SK-N-SH (cell line): ENCODE measurements at regions not wholly inside any gene's neighbourhood (a gene's known extent, or its start where the extent isn't known, plus 50 kb on each side); places are given as distances from the start of the nearest gene placed in this dataset.

Experiments used
- CTCF ChIA-PET: fragments of 300-600, 350-600 bp; formaldehyde crosslinking; extraction: SDS; loops from one replicate; lab custom pipeline; 2021; lab: Yijun Ruan, JAX
- POLR2A ChIA-PET: fragments of 350-600 bp; sonication (Branson Sonifier 250); formaldehyde crosslinking; extraction: SDS; loops from one replicate; lab custom pipeline; 2020; ENCODE audit warnings: antibody characterized with exemption, inconsistent platforms; lab: Yijun Ruan, JAX
- DNase-seq: peaks from one replicate; pipeline ENCODE4 v3.0.0; 2012
- H2AFZ ChIP-seq: fragments of 200-600 bp; sonication (generic); 2 replicates; pipeline ENCODE4 v1.8.1; 2016; ENCODE audit warnings: antibody characterized with exemption, mild to moderate bottlenecking, low read depth
- H3F3A ChIP-seq: fragments of 200-600 bp; sonication (generic); replicated peaks from 2 replicates; pipeline ENCODE3; 2016; ENCODE audit warnings: antibody characterized with exemption, mild to moderate bottlenecking; ENCODE audit not compliant: insufficient read depth
- H3K27ac ChIP-seq, 2 experiments: fragments of 200-500 bp in 1 of 2; fragments of 200-600 bp in 1 of 2; sonication (Bioruptor generic) in 1 of 2; sonication (generic), shearing (Covaris generic) in 1 of 2; 2 replicates each; pipeline versions ENCODE4 v1.5.1 to v1.6.1; 2014 to 2016; ENCODE audit warnings: low read depth in 2 of 2, inconsistent platforms in 1 of 2, low read length in 1 of 2, mild to moderate bottlenecking in 1 of 2, mixed read lengths in 1 of 2
- H3K27me3 ChIP-seq: fragments of 200-600 bp; sonication (generic), shearing (Covaris generic); 2 replicates; pipeline ENCODE4 v1.6.1; 2016; ENCODE audit warnings: mixed run types; ENCODE audit not compliant: insufficient read depth
- H3K36me3 ChIP-seq, 2 experiments: fragments of 200-500 bp in 1 of 2; fragments of 200-600 bp in 1 of 2; sonication (Bioruptor generic) in 1 of 2; sonication (generic) in 1 of 2; replicated peaks in 1 of 2; 2 replicates each; pipeline versions ENCODE3 to v1.5.1; 2014 to 2016; ENCODE audit warnings: low read length in 1 of 2, mild to moderate bottlenecking in 1 of 2; ENCODE audit not compliant: insufficient read depth in 2 of 2, control insufficient read depth in 1 of 2
- H3K4me1 ChIP-seq, 2 experiments: fragments of 200-500 bp in 1 of 2; fragments of 200-600 bp in 1 of 2; sonication (Bioruptor generic) in 1 of 2; sonication (generic), shearing (Covaris generic) in 1 of 2; 2 replicates each; pipeline versions ENCODE4 v1.5.1 to v1.6.1; 2014 to 2016; ENCODE audit warnings: low read depth in 1 of 2, low read length in 1 of 2, mixed run types in 1 of 2; ENCODE audit not compliant: insufficient read depth in 2 of 2, control insufficient read depth in 1 of 2
- H3K4me2 ChIP-seq: fragments of 200-600 bp; sonication (generic), shearing (Covaris generic); 2 replicates; pipeline ENCODE4 v1.6.1; 2017; ENCODE audit warnings: mixed run types
- H3K4me3 ChIP-seq, 2 experiments: fragments of 200-500 bp in 1 of 2; fragments of 200-600 bp in 1 of 2; sonication (Bioruptor generic) in 1 of 2; sonication (generic), shearing (Covaris generic) in 1 of 2; 2 replicates each; pipeline versions ENCODE4 v1.5.1 to v1.8.1; 2014 to 2016; ENCODE audit warnings: low read depth in 2 of 2, inconsistent platforms in 1 of 2, low read length in 1 of 2, mild to moderate bottlenecking in 1 of 2, mixed read lengths in 1 of 2, moderate library complexity in 1 of 2
- H3K79me2 ChIP-seq: fragments of 200-600 bp; sonication (generic); 2 replicates; pipeline ENCODE4 v1.8.1; 2017; ENCODE audit warnings: mild to moderate bottlenecking; ENCODE audit not compliant: insufficient read depth
- H3K9ac ChIP-seq: fragments of 200-600 bp; sonication (generic); 2 replicates; pipeline ENCODE4 v1.6.1; 2017; ENCODE audit warnings: mixed run types
- H3K9me2 ChIP-seq: fragments of 200-600 bp; sonication (generic); 2 replicates; pipeline ENCODE4 v1.6.1; 2017; ENCODE audit warnings: mixed run types
- H3K9me3 ChIP-seq: fragments of 200-600 bp; sonication (generic); 2 replicates; pipeline ENCODE4 v1.6.1; 2017; ENCODE audit warnings: mixed run types, mild to moderate bottlenecking, moderate library complexity
- H4K20me1 ChIP-seq: fragments of 200-600 bp; sonication (generic); 2 replicates; pipeline ENCODE4 v1.6.1; 2017; ENCODE audit warnings: mild to moderate bottlenecking, mixed run types; ENCODE audit not compliant: insufficient read depth
- CTCF ChIP-seq: fragments of 200-600 bp; sonication (generic); IDR thresholded peaks from 2 replicates; pipeline ENCODE4 v1.6.1; 2017; ENCODE audit warnings: antibody characterized with exemption, mild to moderate bottlenecking, moderate library complexity
- EZH2phosphoT487 ChIP-seq: fragments of 200-600 bp; sonication (generic); IDR thresholded peaks from 2 replicates; pipeline ENCODE4 v1.6.1; 2017; ENCODE audit warnings: low read depth, mixed run types, mild to moderate bottlenecking, antibody characterized with exemption, moderate library complexity, borderline replicate concordance
- FOSL2 ChIP-seq: IDR thresholded peaks from 2 replicates; pipeline ENCODE4 v1.4.0; 2012; ENCODE audit warnings: low read depth, mild to moderate bottlenecking, moderate library complexity, borderline replicate concordance
- GABPA ChIP-seq: IDR thresholded peaks from 2 replicates; pipeline ENCODE4 v1.4.0; 2012; ENCODE audit warnings: low read depth, mild to moderate bottlenecking
- IRF3 ChIP-seq: fragments of 150-350 bp; IDR thresholded peaks from 2 replicates; pipeline ENCODE4 v1.6.1; 2016; ENCODE audit warnings: mild to moderate bottlenecking, low read depth, low read length
- JUND ChIP-seq: IDR thresholded peaks from 2 replicates; pipeline ENCODE4 v1.4.0; 2012
- NRF1 ChIP-seq: IDR thresholded peaks from 2 replicates; pipeline ENCODE4 v1.6.1; 2012; ENCODE audit warnings: low read depth, mild to moderate bottlenecking, low read length
- PBX3 ChIP-seq: IDR thresholded peaks from 2 replicates; pipeline ENCODE4; 2012
- RCOR1 ChIP-seq: fragments of 150-350 bp; IDR thresholded peaks from 2 replicates; pipeline ENCODE4 v1.6.1; 2017; ENCODE audit warnings: antibody characterized with exemption, low read length
- RFX5 ChIP-seq: IDR thresholded peaks from 2 replicates; pipeline ENCODE4 v1.6.1; 2012; ENCODE audit warnings: mild to moderate bottlenecking, improper control_type of control experiment, low read length
- SMC3 ChIP-seq: IDR thresholded peaks from 2 replicates; pipeline ENCODE4 v1.6.1; 2012; ENCODE audit warnings: low read depth, low read length, improper control_type of control experiment
- TCF12 ChIP-seq: IDR thresholded peaks from 2 replicates; pipeline ENCODE4 v1.4.0; 2012
- TEAD4 ChIP-seq: IDR thresholded peaks from 2 replicates; pipeline ENCODE4 v1.4.0; 2012; ENCODE audit warnings: mild to moderate bottlenecking, borderline replicate concordance; ENCODE audit not compliant: insufficient read depth
- YY1 ChIP-seq: IDR thresholded peaks from 2 replicates; pipeline ENCODE4 v1.4.0; 2012; ENCODE audit warnings: low read depth, mild to moderate bottlenecking
- ZBTB33 ChIP-seq: IDR thresholded peaks from 2 replicates; pipeline ENCODE4 v1.4.0; 2012; ENCODE audit warnings: low read depth, borderline replicate concordance
- WGBS: methylation state at CpG from one replicate; pipeline ENCODE4 v1.1.6; 2017; ENCODE audit warnings: low lambda C conversion rate; 5-methylcytosine and 5-hydroxymethylcytosine counted together

- ChIA-PET CTCF (no interaction called here), POLR2A (no interaction called here)
- Histone ChIP-seq H3K36me3 (no peaks in the 10 kb centered on the region), H3K9ac (no peak overlapping the region), H2AFZ (no peak overlapping the region), H3F3A (no peaks in the 10 kb centered on the region), H4K20me1 (no peaks in the 10 kb centered on the region), H3K4me2 (no peak overlapping the region), H3K9me2 (no peaks in the 10 kb centered on the region), H3K27me3 (no peaks in the 10 kb centered on the region), H3K79me2 (no peaks in the 10 kb centered on the region), H3K9me3 (no peaks in the 10 kb centered on the region), H3K4me1 (peaks cover 0 to 17% of the 10 kb centered on the region in 2 experiments; a peak in 2 of 4 replicates), H3K27ac (no peak overlapping the region), H3K4me3 (no peak overlapping the region)
- WGBS, result 53% methylated on average over 2 of the region's 2 CpGs
- TF ChIP-seq TCF12, result no peak
- no peak for TF ChIP-seq JUND
- TF ChIP-seq GABPA, result no peak
- TF ChIP-seq IRF3, result no peak
- TF ChIP-seq CTCF, result no peak
- TF ChIP-seq NRF1, result no peak
- no peak for TF ChIP-seq EZH2phosphoT487
- TF ChIP-seq YY1, result no peak
- TF ChIP-seq FOSL2, result no peak
- DNase-seq, result no peak
Measured at GRCh38 chr6:139523986-139524385, 149.5 kb upstream of the CITED2 start.

- TF ChIP-seq RCOR1 (no peak), GABPA (no peak), RFX5 (no peak), SMC3 (no peak), PBX3 (no peak), ZBTB33 (no peak), TEAD4 (no peak)
- H2AFZ ChIP-seq, result no peak overlapping the region
- H3K79me2 ChIP-seq, result no peaks in the 10 kb centered on the region
- no peaks in the 10 kb centered on the region for H3K36me3 ChIP-seq
- ChIA-PET CTCF (no interaction called here), POLR2A (no interaction called here)
- no peaks in the 10 kb centered on the region for H3K27me3 ChIP-seq
- no peaks in the 10 kb centered on the region for H3K9me2 ChIP-seq
- H3K9me3 ChIP-seq, result no peaks in the 10 kb centered on the region
- H4K20me1 ChIP-seq, result no peaks in the 10 kb centered on the region
- H3K27ac ChIP-seq, result no peak overlapping the region
- no peak overlapping the region for H3K9ac ChIP-seq
- WGBS, result 19% methylated on average over 3 of the region's 3 CpGs
- H3K4me3 ChIP-seq, result no peak overlapping the region
- DNase-seq, result no peak
- H3F3A ChIP-seq, result no peaks in the 10 kb centered on the region
- no peak overlapping the region for H3K4me2 ChIP-seq
- H3K4me1 ChIP-seq, result peaks cover 0 to 13% of the 10 kb centered on the region in 2 experiments; a peak in 2 of 4 replicates
Measured at GRCh38 chr6:139522511-139523220, 148.2 kb upstream of the CITED2 start.
